ENCODE measurements at regions not wholly inside any gene's neighbourhood (a gene's known extent, or its start where the extent isn't known, plus 50 kb on each side); places are given as distances from the start of the nearest gene placed in this dataset.

- TF ChIP-seq CTCF (IDR thresholded peaks at IDR 0.05; ENCODE audit: low read depth, low read length, poor library complexity, severe bottlenecking) = no peak
- no peak for TF ChIP-seq EZH2phosphoT487 (IDR thresholded peaks at IDR 0.05; ENCODE audit: borderline replicate concordance, low read length)
Measured at GRCh38 chr17:53118948-53119347, 703.8 kb upstream of the KIF2B start.
